GM23338 (cell line): ENCODE measurements at regions not wholly inside any gene's neighbourhood (a gene's known extent, or its start where the extent isn't known, plus 50 kb on each side); places are given as distances from the start of the nearest gene placed in this dataset.

Source experiments
- ATAC-seq: fragments of 200-7000 bp; cut with Tn5 transposase; 3 replicates; pipeline ENCODE4 v1.9.1; 2020
- DNase-seq: peaks from one replicate; pipeline ENCODE4 v3.0.0-alpha.2; 2015; ENCODE audit warnings: low spot score
- H2AFZ ChIP-seq: fragments of 200-600 bp; sonication (generic); 2 replicates; pipeline ENCODE4 v1.8.0; 2016; ENCODE audit warnings: antibody characterized with exemption, mild to moderate bottlenecking, moderate library complexity
- H3F3A ChIP-seq: fragments of 200-600 bp; sonication (generic); replicated peaks from 2 replicates; pipeline ENCODE4 v1.8.0; 2017; ENCODE audit warnings: antibody characterized with exemption, mixed run types, low read depth
- H3K27ac ChIP-seq: fragments of 200-600 bp; sonication (generic); 2 replicates; pipeline ENCODE4 v1.6.1; 2016; ENCODE audit warnings: low read depth
- H3K27me3 ChIP-seq: fragments of 200-600 bp; sonication (generic); 2 replicates; pipeline ENCODE4 v1.8.0; 2016; ENCODE audit warnings: mild to moderate bottlenecking, mixed run types, moderate library complexity; ENCODE audit not compliant: insufficient read depth
- H3K36me3 ChIP-seq: fragments of 200-600 bp; sonication (generic); 2 replicates; pipeline ENCODE4 v1.8.0; 2016; ENCODE audit warnings: mild to moderate bottlenecking; ENCODE audit not compliant: insufficient read depth
- H3K4me1 ChIP-seq: fragments of 200-600 bp; sonication (generic); 2 replicates; pipeline ENCODE4 v1.8.0; 2016; ENCODE audit warnings: mild to moderate bottlenecking, moderate library complexity; ENCODE audit not compliant: insufficient read depth
- H3K4me2 ChIP-seq: fragments of 200-600 bp; sonication (generic); 2 replicates; pipeline ENCODE4 v1.7.1; 2017; ENCODE audit warnings: mixed run types
- H3K4me3 ChIP-seq: fragments of 200-600 bp; sonication (generic); 2 replicates; pipeline ENCODE4 v1.6.1; 2016; ENCODE audit warnings: mixed run types
- H3K79me2 ChIP-seq: fragments of 200-600 bp; sonication (generic); replicated peaks from 2 replicates; pipeline ENCODE4 v1.8.0; 2017; ENCODE audit warnings: mild to moderate bottlenecking; ENCODE audit not compliant: insufficient read depth
- H3K9me2 ChIP-seq: fragments of 200-600 bp; sonication (generic); 2 replicates; pipeline ENCODE4 v1.8.0; 2017; ENCODE audit not compliant: insufficient read depth
- H4K20me1 ChIP-seq: fragments of 200-600 bp; sonication (generic); replicated peaks from 2 replicates; pipeline ENCODE4 v1.8.0; 2017; ENCODE audit warnings: mild to moderate bottlenecking; ENCODE audit not compliant: insufficient read depth
- H3K27ac Mint-ChIP-seq: 2 replicates; pipeline ENCODE4 v1.8.0; 2020; ENCODE audit warnings: inconsistent platforms, mild to moderate bottlenecking, moderate library complexity, mixed read lengths
- H3K27me3 Mint-ChIP-seq: 3 replicates; pipeline ENCODE4 v1.8.0; 2022; ENCODE audit warnings: low read depth, mild to moderate bottlenecking, moderate library complexity, mixed read lengths, inconsistent platforms; ENCODE audit not compliant: insufficient read depth, poor library complexity
- H3K36me3 Mint-ChIP-seq: 3 replicates; pipeline ENCODE4 v1.8.0; 2021; ENCODE audit warnings: low read depth, mild to moderate bottlenecking, inconsistent platforms, moderate library complexity, mixed read lengths
- H3K4me1 Mint-ChIP-seq: 3 replicates; pipeline ENCODE4 v1.8.0; 2020; ENCODE audit warnings: mild to moderate bottlenecking, inconsistent platforms, mixed read lengths
- H3K4me3 Mint-ChIP-seq: 3 replicates; pipeline ENCODE4 v1.8.0; 2021; ENCODE audit warnings: moderate library complexity, mild to moderate bottlenecking, inconsistent platforms, mixed read lengths
- H3K9me3 Mint-ChIP-seq: 3 replicates; pipeline ENCODE4 v1.8.0; 2020; ENCODE audit warnings: moderate library complexity, mild to moderate bottlenecking, inconsistent platforms, mixed read lengths
- EZH2 ChIP-seq: fragments of 200-600 bp; sonication (generic); IDR thresholded peaks from one replicate; pipeline ENCODE4 v1.8.0; 2017; ENCODE audit warnings: antibody characterized with exemption, mild to moderate bottlenecking, low read depth; ENCODE audit not compliant: unreplicated experiment
- NANOG ChIP-seq: IDR thresholded peaks from 2 replicates; pipeline ENCODE4 v1.6.1; 2016; ENCODE audit warnings: antibody characterized with exemption, borderline replicate concordance
- STAT1 ChIP-seq: IDR thresholded peaks from one replicate; pipeline ENCODE4 v1.6.1; 2016; ENCODE audit warnings: antibody characterized with exemption; ENCODE audit not compliant: unreplicated experiment
- ZNF331 ChIP-seq: fragments of 250-450 bp; sonication (Bioruptor Pico); IDR thresholded peaks from 2 replicates; pipeline ENCODE4 v1.5.0; 2020; ENCODE audit warnings: low read depth, mild to moderate bottlenecking, moderate library complexity
- TF ChIP-seq, protein P1 (sequence below): fragments of 250-450 bp; sonication (Bioruptor Pico); IDR thresholded peaks from 2 replicates; pipeline ENCODE4 v1.5.0; 2020; ENCODE audit warnings: mild to moderate bottlenecking, moderate library complexity
- TF ChIP-seq, protein P2 (sequence below): IDR thresholded peaks from 2 replicates; pipeline ENCODE4 v1.6.1; 2016; ENCODE audit warnings: antibody characterized with exemption

DNA sequence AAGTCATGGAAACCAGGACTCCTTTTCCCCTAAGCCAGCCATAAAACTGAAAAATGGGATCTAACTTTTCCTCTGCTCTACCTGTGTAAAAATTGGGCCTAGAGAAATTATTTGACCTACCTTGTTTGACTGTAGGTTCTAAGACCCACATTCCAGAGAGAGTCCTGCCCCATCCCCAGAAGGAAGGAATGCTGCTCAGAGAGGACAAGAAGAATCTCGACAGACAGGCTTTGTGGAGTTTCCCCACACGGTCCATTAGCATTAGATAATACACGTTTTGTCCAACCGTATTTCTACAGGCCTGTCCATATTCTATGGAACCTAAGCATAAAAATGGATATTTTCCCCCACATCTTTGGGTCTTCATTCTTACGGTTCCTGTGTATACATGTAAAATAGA, 403.3 kb downstream of the METTL4 start:
- TF ChIP-seq EZH2: no peak
- TF ChIP-seq NANOG: no peak
- TF ChIP-seq, protein P1, sequence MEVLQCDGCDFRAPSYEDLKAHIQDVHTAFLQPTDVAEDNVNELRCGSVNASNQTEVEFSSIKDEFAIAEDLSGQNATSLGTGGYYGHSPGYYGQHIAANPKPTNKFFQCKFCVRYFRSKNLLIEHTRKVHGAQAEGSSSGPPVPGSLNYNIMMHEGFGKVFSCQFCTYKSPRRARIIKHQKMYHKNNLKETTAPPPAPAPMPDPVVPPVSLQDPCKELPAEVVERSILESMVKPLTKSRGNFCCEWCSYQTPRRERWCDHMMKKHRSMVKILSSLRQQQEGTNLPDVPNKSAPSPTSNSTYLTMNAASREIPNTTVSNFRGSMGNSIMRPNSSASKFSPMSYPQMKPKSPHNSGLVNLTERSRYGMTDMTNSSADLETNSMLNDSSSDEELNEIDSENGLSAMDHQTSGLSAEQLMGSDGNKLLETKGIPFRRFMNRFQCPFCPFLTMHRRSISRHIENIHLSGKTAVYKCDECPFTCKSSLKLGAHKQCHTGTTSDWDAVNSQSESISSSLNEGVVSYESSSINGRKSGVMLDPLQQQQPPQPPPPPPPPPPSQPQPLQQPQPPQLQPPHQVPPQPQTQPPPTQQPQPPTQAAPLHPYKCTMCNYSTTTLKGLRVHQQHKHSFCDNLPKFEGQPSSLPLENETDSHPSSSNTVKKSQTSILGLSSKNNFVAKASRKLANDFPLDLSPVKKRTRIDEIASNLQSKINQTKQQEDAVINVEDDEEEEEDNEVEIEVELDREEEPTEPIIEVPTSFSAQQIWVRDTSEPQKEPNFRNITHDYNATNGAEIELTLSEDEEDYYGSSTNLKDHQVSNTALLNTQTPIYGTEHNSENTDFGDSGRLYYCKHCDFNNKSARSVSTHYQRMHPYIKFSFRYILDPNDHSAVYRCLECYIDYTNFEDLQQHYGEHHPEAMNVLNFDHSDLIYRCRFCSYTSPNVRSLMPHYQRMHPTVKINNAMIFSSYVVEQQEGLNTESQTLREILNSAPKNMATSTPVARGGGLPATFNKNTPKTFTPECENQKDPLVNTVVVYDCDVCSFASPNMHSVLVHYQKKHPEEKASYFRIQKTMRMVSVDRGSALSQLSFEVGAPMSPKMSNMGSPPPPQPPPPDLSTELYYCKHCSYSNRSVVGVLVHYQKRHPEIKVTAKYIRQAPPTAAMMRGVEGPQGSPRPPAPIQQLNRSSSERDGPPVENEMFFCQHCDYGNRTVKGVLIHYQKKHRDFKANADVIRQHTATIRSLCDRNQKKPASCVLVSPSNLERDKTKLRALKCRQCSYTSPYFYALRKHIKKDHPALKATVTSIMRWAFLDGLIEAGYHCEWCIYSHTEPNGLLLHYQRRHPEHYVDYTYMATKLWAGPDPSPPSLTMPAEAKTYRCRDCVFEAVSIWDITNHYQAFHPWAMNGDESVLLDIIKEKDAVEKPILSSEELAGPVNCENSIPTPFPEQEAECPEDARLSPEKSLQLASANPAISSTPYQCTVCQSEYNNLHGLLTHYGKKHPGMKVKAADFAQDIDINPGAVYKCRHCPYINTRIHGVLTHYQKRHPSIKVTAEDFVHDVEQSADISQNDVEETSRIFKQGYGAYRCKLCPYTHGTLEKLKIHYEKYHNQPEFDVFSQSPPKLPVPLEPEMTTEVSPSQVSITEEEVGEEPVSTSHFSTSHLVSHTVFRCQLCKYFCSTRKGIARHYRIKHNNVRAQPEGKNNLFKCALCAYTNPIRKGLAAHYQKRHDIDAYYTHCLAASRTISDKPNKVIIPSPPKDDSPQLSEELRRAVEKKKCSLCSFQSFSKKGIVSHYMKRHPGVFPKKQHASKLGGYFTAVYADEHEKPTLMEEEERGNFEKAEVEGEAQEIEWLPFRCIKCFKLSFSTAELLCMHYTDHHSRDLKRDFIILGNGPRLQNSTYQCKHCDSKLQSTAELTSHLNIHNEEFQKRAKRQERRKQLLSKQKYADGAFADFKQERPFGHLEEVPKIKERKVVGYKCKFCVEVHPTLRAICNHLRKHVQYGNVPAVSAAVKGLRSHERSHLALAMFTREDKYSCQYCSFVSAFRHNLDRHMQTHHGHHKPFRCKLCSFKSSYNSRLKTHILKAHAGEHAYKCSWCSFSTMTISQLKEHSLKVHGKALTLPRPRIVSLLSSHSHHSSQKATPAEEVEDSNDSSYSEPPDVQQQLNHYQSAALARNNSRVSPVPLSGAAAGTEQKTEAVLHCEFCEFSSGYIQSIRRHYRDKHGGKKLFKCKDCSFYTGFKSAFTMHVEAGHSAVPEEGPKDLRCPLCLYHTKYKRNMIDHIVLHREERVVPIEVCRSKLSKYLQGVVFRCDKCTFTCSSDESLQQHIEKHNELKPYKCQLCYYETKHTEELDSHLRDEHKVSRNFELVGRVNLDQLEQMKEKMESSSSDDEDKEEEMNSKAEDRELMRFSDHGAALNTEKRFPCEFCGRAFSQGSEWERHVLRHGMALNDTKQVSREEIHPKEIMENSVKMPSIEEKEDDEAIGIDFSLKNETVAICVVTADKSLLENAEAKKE (CRISPR knock-in tag): no peak
- TF ChIP-seq, protein P2, sequence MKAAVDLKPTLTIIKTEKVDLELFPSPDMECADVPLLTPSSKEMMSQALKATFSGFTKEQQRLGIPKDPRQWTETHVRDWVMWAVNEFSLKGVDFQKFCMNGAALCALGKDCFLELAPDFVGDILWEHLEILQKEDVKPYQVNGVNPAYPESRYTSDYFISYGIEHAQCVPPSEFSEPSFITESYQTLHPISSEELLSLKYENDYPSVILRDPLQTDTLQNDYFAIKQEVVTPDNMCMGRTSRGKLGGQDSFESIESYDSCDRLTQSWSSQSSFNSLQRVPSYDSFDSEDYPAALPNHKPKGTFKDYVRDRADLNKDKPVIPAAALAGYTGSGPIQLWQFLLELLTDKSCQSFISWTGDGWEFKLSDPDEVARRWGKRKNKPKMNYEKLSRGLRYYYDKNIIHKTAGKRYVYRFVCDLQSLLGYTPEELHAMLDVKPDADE: no peak
- no peak for TF ChIP-seq ZNF331 (CRISPR knock-in tag)
- TF ChIP-seq STAT1: no peak
- DNase-seq (no peak), ATAC-seq (no peak)
- Mint-ChIP-seq H3K27me3 (no peaks in the 10 kb centered on the region), H3K4me3 (no peak overlapping the region), H3K4me1 (peaks cover under 1% of the 10 kb centered on the region), H3K9me3 (peaks cover 21% of the 10 kb centered on the region), H3K27ac (no peak overlapping the region), H3K36me3 (peaks cover 9% of the 10 kb centered on the region; the same call in 1 of the 3 replicates)
- no peak overlapping the region for H3K4me2 ChIP-seq
- H3K4me1 ChIP-seq: no peaks in the 10 kb centered on the region
- no peaks in the 10 kb centered on the region for H3K27me3 ChIP-seq
- H3K9me2 ChIP-seq: 0 out of 2 replicates have a peak, but pooled peaks cover 6% of the 10 kb centered on the region
- no peak overlapping the region for H2AFZ ChIP-seq
- H3K79me2 ChIP-seq: no peaks in the 10 kb centered on the region
- H3K4me3 ChIP-seq: no peak overlapping the region
- no peak overlapping the region for H3K27ac ChIP-seq
- no peaks in the 10 kb centered on the region for H3F3A ChIP-seq
- no peaks in the 10 kb centered on the region for H4K20me1 ChIP-seq
- H3K36me3 ChIP-seq: no peaks in the 10 kb centered on the region
